HEK293 (cell line): ENCODE measurements at regions not wholly inside any gene's neighbourhood (a gene's known extent, or its start where the extent isn't known, plus 50 kb on each side); places are given as distances from the start of the nearest gene placed in this dataset.

Experiments
- CTCF ChIA-PET: fragments of 350-600 bp; formaldehyde crosslinking; extraction: SDS; loops from one replicate; lab custom pipeline; 2021; ENCODE audit warnings: antibody characterized with exemption; lab: Yijun Ruan, JAX
- POLR2A ChIA-PET: fragments of 300-600 bp; formaldehyde crosslinking; extraction: SDS; loops from one replicate; lab custom pipeline; 2020; ENCODE audit warnings: antibody characterized with exemption, inconsistent platforms; lab: Yijun Ruan, JAX
- H3K27ac ChIP-seq: fragments of 200-500 bp; sonication (Bioruptor generic); 2 replicates; pipeline ENCODE4 v1.5.1; 2014; ENCODE audit warnings: low read depth, low read length, control low read depth, inconsistent platforms; ENCODE audit errors: extremely low read depth
- H3K36me3 ChIP-seq, 2 experiments: fragments of 200-500 bp in 1 of 2; sonication (Bioruptor generic) in 1 of 2; 1 replicate in 1 of 2; 2 replicates in 1 of 2; pipeline ENCODE4 v1.5.1; 2014 to 2017; ENCODE audit warnings: inconsistent platforms in 2 of 2, low read length in 2 of 2; ENCODE audit not compliant: control insufficient read depth in 2 of 2, insufficient read depth in 1 of 2
- H3K4me1 ChIP-seq: fragments of 200-500 bp; sonication (Bioruptor generic); 2 replicates; pipeline ENCODE4 v1.5.1; 2014; ENCODE audit warnings: mild to moderate bottlenecking, low read length, inconsistent platforms; ENCODE audit not compliant: control insufficient read depth, insufficient read depth
- H3K4me3 ChIP-seq: 2 replicates; pipeline ENCODE4 v1.5.1; 2011; ENCODE audit warnings: low read depth, mild to moderate bottlenecking, control low read depth, low read length, moderate library complexity
- H3K9me3 ChIP-seq: fragments of 200-500 bp; sonication (Bioruptor generic); 2 replicates; pipeline ENCODE4 v1.5.1; 2014; ENCODE audit warnings: low read depth, low read length, inconsistent platforms; ENCODE audit not compliant: control insufficient read depth, insufficient read depth
- BCL11B ChIP-seq: fragments of 450-650 bp; formaldehyde crosslinking; IDR thresholded peaks from 2 replicates; pipeline ENCODE4 v1.5.1; 2016; ENCODE audit warnings: low read depth, missing biosample characterization, missing genetic modification characterization
- CTCF ChIP-seq: fragments of 450-650 bp; formaldehyde crosslinking; IDR thresholded peaks from 2 replicates; pipeline ENCODE4 v1.5.1; 2016; ENCODE audit warnings: missing biosample characterization, missing genetic modification characterization
- ZBTB17 ChIP-seq: fragments of 450-650 bp; formaldehyde crosslinking; IDR thresholded peaks from 2 replicates; pipeline ENCODE4 v1.5.1; 2016; ENCODE audit warnings: missing biosample characterization, missing genetic modification characterization
- ZFP3 ChIP-seq: fragments of 450-650 bp; formaldehyde crosslinking; IDR thresholded peaks from 2 replicates; pipeline ENCODE4 v1.5.1; 2016; ENCODE audit warnings: low read depth, missing biosample characterization, missing genetic modification characterization
- ZFP69B ChIP-seq: fragments of 450-650 bp; formaldehyde crosslinking; IDR thresholded peaks from 2 replicates; pipeline ENCODE4 v1.5.1; 2016; ENCODE audit warnings: missing biosample characterization, missing genetic modification characterization
- ZNF16 ChIP-seq: fragments of 450-650 bp; formaldehyde crosslinking; IDR thresholded peaks from 2 replicates; pipeline ENCODE4 v1.5.1; 2016; ENCODE audit warnings: low read depth, missing biosample characterization, missing genetic modification characterization
- ZNF175 ChIP-seq: fragments of 450-650 bp; formaldehyde crosslinking; IDR thresholded peaks from 2 replicates; pipeline ENCODE4 v1.5.1; 2016; ENCODE audit warnings: missing biosample characterization, missing genetic modification characterization
- ZNF18 ChIP-seq: fragments of 450-650 bp; formaldehyde crosslinking; IDR thresholded peaks from 2 replicates; pipeline ENCODE4 v1.5.1; 2016; ENCODE audit warnings: missing biosample characterization, missing genetic modification characterization
- ZNF202 ChIP-seq: fragments of 450-650 bp; formaldehyde crosslinking; IDR thresholded peaks from 2 replicates; pipeline ENCODE4 v1.5.1; 2016; ENCODE audit warnings: missing biosample characterization, missing genetic modification characterization, borderline replicate concordance
- ZNF214 ChIP-seq: fragments of 450-650 bp; formaldehyde crosslinking; IDR thresholded peaks from 2 replicates; pipeline ENCODE4 v1.5.1; 2017; ENCODE audit warnings: missing biosample characterization, mild to moderate bottlenecking, missing genetic modification characterization, borderline replicate concordance
- ZNF292 ChIP-seq: fragments of 450-650 bp; formaldehyde crosslinking; IDR thresholded peaks from 2 replicates; pipeline ENCODE4 v1.5.1; 2016; ENCODE audit warnings: low read depth, missing biosample characterization, missing genetic modification characterization, borderline replicate concordance
- ZNF426 ChIP-seq: fragments of 450-650 bp; formaldehyde crosslinking; IDR thresholded peaks from 2 replicates; pipeline ENCODE4 v1.5.1; 2017; ENCODE audit warnings: missing biosample characterization, missing genetic modification characterization, mild to moderate bottlenecking, inconsistent platforms, moderate library complexity
- ZNF433 ChIP-seq: fragments of 450-650 bp; formaldehyde crosslinking; IDR thresholded peaks from 2 replicates; pipeline ENCODE4 v1.5.1; 2016; ENCODE audit warnings: missing biosample characterization, missing genetic modification characterization, low read depth
- ZNF654 ChIP-seq: fragments of 450-650 bp; formaldehyde crosslinking; IDR thresholded peaks from 2 replicates; pipeline ENCODE4 v1.5.1; 2016; ENCODE audit warnings: low read depth, missing biosample characterization, missing genetic modification characterization
- ZNF658 ChIP-seq: fragments of 450-650 bp; formaldehyde crosslinking; IDR thresholded peaks from 2 replicates; pipeline ENCODE4; 2016; ENCODE audit warnings: missing biosample characterization, missing genetic modification characterization
- ZNF704 ChIP-seq: fragments of 450-650 bp; formaldehyde crosslinking; IDR thresholded peaks from 2 replicates; pipeline ENCODE4 v1.5.1; 2016; ENCODE audit warnings: missing biosample characterization, missing genetic modification characterization
- ZNF843 ChIP-seq: fragments of 450-650 bp; formaldehyde crosslinking; IDR thresholded peaks from 2 replicates; pipeline ENCODE4 v1.5.1; 2016; ENCODE audit warnings: missing biosample characterization, missing genetic modification characterization
- ZSCAN4 ChIP-seq: fragments of 450-650 bp; formaldehyde crosslinking; IDR thresholded peaks from 2 replicates; pipeline ENCODE4 v1.5.1; 2017; ENCODE audit warnings: missing biosample characterization, missing genetic modification characterization

GRCh38 chr2:153169609-153170008 lies 309.0 kb downstream of the RPRM start:
- POLR2A ChIA-PET, result interaction anchor here (1.3 kb wide), 1 partner anchor 309 kb away, joined by 8 read pairs; the partner anchor contains the start of gene RPRM
- H3K27ac ChIP-seq, result no peak overlapping the region
- CTCF ChIA-PET, result no interaction called here

GRCh38 chr2:153165021-153165420 lies 313.5 kb downstream of the RPRM start:
- no peak overlapping the region for H3K4me3 ChIP-seq
- ChIA-PET POLR2A (no interaction called here), CTCF (interaction anchor here (1.5 to 1.9 kb wide), 3 partner anchors 239 to 355 kb away, joined by 4 to 11 read pairs (median 8); partner anchors contain the start of gene RPRM)
- no peaks in the 10 kb centered on the region for H3K4me1 ChIP-seq
- H3K9me3 ChIP-seq, result no peaks in the 10 kb centered on the region
- H3K27ac ChIP-seq, result no peak overlapping the region
- no peaks in the 10 kb centered on the region for H3K36me3 ChIP-seq
- TF ChIP-seq ZNF214 (tag by site-specific recombination), result no peak
- no peak for TF ChIP-seq ZBTB17 (tag by site-specific recombination)
- TF ChIP-seq ZNF18, result no peak

More at GRCh38 chr2:153169609-153170008, 309.0 kb downstream of the RPRM start:
- Histone ChIP-seq H3K4me3 (no peak overlapping the region), H3K9me3 (no peaks in the 10 kb centered on the region), H3K4me1 (no peaks in the 10 kb centered on the region), H3K36me3 (no peaks in the 10 kb centered on the region)
- TF ChIP-seq BCL11B (tag by site-specific recombination) (no peak), ZNF292 (no peak), ZNF202 (tag by site-specific recombination) (no peak), ZFP69B (tag by site-specific recombination) (no peak), ZSCAN4 (tag by site-specific recombination) (no peak)

GRCh38 chr2:153163055-153163454 lies 315.5 kb downstream of the RPRM start:
- CTCF ChIA-PET, result interaction anchor here (0.5 to 2.0 kb wide), 12 partner anchors 8 to 387 kb away, joined by 3 to 7 read pairs (median 3); partner anchors contain the start of gene RPRM

GRCh38 chr2:153156743-153157142 lies 321.8 kb downstream of the RPRM start:
- ChIA-PET POLR2A (no interaction called here), CTCF (interaction anchor here (0.6 to 1.7 kb wide), 3 partner anchors 231 to 427 kb away, joined by 3 to 4 read pairs (median 3); no protein-coding TSS in a partner anchor)
- no peaks in the 10 kb centered on the region for H3K4me1 ChIP-seq
- no peaks in the 10 kb centered on the region for H3K36me3 ChIP-seq
- H3K9me3 ChIP-seq, result no peaks in the 10 kb centered on the region
- no peak for TF ChIP-seq ZFP3 (tag by site-specific recombination)
- no peak for TF ChIP-seq ZNF16 (tag by site-specific recombination)
- no peak for TF ChIP-seq ZNF175 (tag by site-specific recombination)
- TF ChIP-seq ZNF433, result no peak
- no peak for TF ChIP-seq ZNF426 (tag by site-specific recombination)
- TF ChIP-seq ZNF658, result no peak
- TF ChIP-seq ZNF704 (tag by site-specific recombination), result no peak
- H3K27ac ChIP-seq, result no peak overlapping the region
- no peak overlapping the region for H3K4me3 ChIP-seq

More at GRCh38 chr2:153163055-153163454, 315.5 kb downstream of the RPRM start:
- H3K36me3 ChIP-seq, result no peaks in the 10 kb centered on the region
- POLR2A ChIA-PET, result no interaction called here
- no peaks in the 10 kb centered on the region for H3K4me1 ChIP-seq
- no peaks in the 10 kb centered on the region for H3K9me3 ChIP-seq
- no peak overlapping the region for H3K4me3 ChIP-seq
- TF ChIP-seq ZNF843 (tag by site-specific recombination) (no peak), ZNF654 (tag by site-specific recombination) (peak; percentile 37; the same call in 1 of the 2 replicates), CTCF (tag by site-specific recombination) (peak; percentile 21; the same call in 1 of the 2 replicates)
- H3K27ac ChIP-seq, result no peak overlapping the region
